HG03575 (cell line): ENCODE measurements at regions not wholly inside any gene's neighbourhood (a gene's known extent, or its start where the extent isn't known, plus 50 kb on each side); places are given as distances from the start of the nearest gene placed in this dataset.
"Not testable (repeated sequence)": the region's sequence is repeated elsewhere in the genome, so short reads cannot be mapped to it uniquely, and the experiment has no call there.

ENCODE experiments used
- ATAC-seq: cut with Tn5 transposase; IDR thresholded peaks from one replicate; pipeline ENCODE4 v1.9.1; 2021; ENCODE audit not compliant: unreplicated experiment, insufficient number of reproducible peaks, low FRiP score; ENCODE audit errors: extremely low read depth

- no peak for ATAC-seq
These were observed 1265.3 kb upstream of the ADGRL2 start for GRCh38 chr1:80535466-80535865.

- no peak for ATAC-seq
These were observed 1266.0 kb upstream of the ADGRL2 start for GRCh38 chr1:80534606-80535360.

- no peak for ATAC-seq
These were observed 1266.9 kb upstream of the ADGRL2 start for GRCh38 chr1:80533775-80534334.

- no peak for ATAC-seq
These were observed 1267.6 kb upstream of the ADGRL2 start for GRCh38 chr1:80533093-80533492.

GRCh38 chr1:80531182-80531581 lies 1269.6 kb upstream of the ADGRL2 start:
- ATAC-seq: no peak

- ATAC-seq: no peak
These were observed 1271.2 kb upstream of the ADGRL2 start for GRCh38 chr1:80529546-80529945.

GRCh38 chr1:80523861-80524260 lies 1276.9 kb upstream of the ADGRL2 start:
- ATAC-seq: no peak

GRCh38 chr1:80523071-80523470 lies 1277.7 kb upstream of the ADGRL2 start:
- not testable (repeated sequence) for ATAC-seq

- no peak for ATAC-seq
These were observed 1279.8 kb upstream of the ADGRL2 start for GRCh38 chr1:80520949-80521348.

GRCh38 chr1:80517062-80517461 lies 1283.7 kb upstream of the ADGRL2 start:
- no peak for ATAC-seq

- no peak for ATAC-seq
These were observed 1290.7 kb upstream of the ADGRL2 start for GRCh38 chr1:80509965-80510522.

- no peak for ATAC-seq
These were observed 1294.5 kb upstream of the ADGRL2 start for GRCh38 chr1:80506216-80506615.

GRCh38 chr1:80498673-80499072 lies 1302.1 kb upstream of the ADGRL2 start:
- ATAC-seq: no peak

- no peak for ATAC-seq
These were observed 1304.9 kb upstream of the ADGRL2 start for GRCh38 chr1:80495806-80496205.

GRCh38 chr1:80472145-80472544 lies 1328.6 kb upstream of the ADGRL2 start:
- no peak for ATAC-seq

GRCh38 chr1:80468356-80468755 lies 1332.4 kb upstream of the ADGRL2 start:
- ATAC-seq: no peak

GRCh38 chr1:80462006-80462405 lies 1338.7 kb upstream of the ADGRL2 start:
- ATAC-seq: no peak

GRCh38 chr1:80457409-80457808 lies 1343.3 kb upstream of the ADGRL2 start:
- no peak for ATAC-seq

- no peak for ATAC-seq
These were observed 1347.0 kb upstream of the ADGRL2 start for GRCh38 chr1:80453775-80454174.

GRCh38 chr1:80450711-80451110 lies 1350.0 kb upstream of the ADGRL2 start:
- ATAC-seq: no peak
